GM12891 (cell line): ENCODE measurements at regions not wholly inside any gene's neighbourhood (a gene's known extent, or its start where the extent isn't known, plus 50 kb on each side); places are given as distances from the start of the nearest gene placed in this dataset.

Experiments used
- POLR2A ChIP-seq: IDR thresholded peaks from 2 replicates; pipeline ENCODE4 v1.6.1; 2011; ENCODE audit warnings: low read depth, low read length, control low read depth
- POLR2AphosphoS5 ChIP-seq: IDR thresholded peaks from 2 replicates; pipeline ENCODE4 v1.6.1; 2011; ENCODE audit warnings: low read depth, low read length, control low read depth
- POU2F2 ChIP-seq: IDR thresholded peaks from 2 replicates; pipeline ENCODE4 v1.6.1; 2011; ENCODE audit warnings: low read depth, mild to moderate bottlenecking, control low read depth, low read length, moderate library complexity
- SPI1 ChIP-seq: IDR thresholded peaks from 2 replicates; pipeline ENCODE4 v1.6.1; 2011; ENCODE audit warnings: low read depth, low read length, control low read depth
- TAF1 ChIP-seq: IDR thresholded peaks from 2 replicates; pipeline ENCODE4 v1.6.1; 2011; ENCODE audit warnings: low read depth, low read length, control low read depth

- no peak for TF ChIP-seq TAF1
- no peak for TF ChIP-seq POLR2A
- no peak for TF ChIP-seq POLR2AphosphoS5
- TF ChIP-seq POU2F2: no peak
- no peak for TF ChIP-seq SPI1
These were observed 346.9 kb downstream of the ZNF608 start for GRCh38 chr5:124399426-124399961.
